CD14-positive monocyte (primary cell): ENCODE measurements at regions not wholly inside any gene's neighbourhood (a gene's known extent, or its start where the extent isn't known, plus 50 kb on each side); places are given as distances from the start of the nearest gene placed in this dataset.

ENCODE experiments used
- DNase-seq, 3 donors: peaks; one replicate each; pipeline ENCODE4 v3.0.0-alpha.2; 2011 to 2022
- H2AFZ ChIP-seq: 2 replicates; pipeline ENCODE4 v1.6.0; 2012; ENCODE audit warnings: mild to moderate bottlenecking, low read depth, low read length, inconsistent platforms; ENCODE audit not compliant: insufficient read depth, poor library complexity, severe bottlenecking
- H3K27ac ChIP-seq, 2 donors: 1 replicate in 1 of 2; 2 replicates in 1 of 2; pipeline ENCODE4 v1.5.1; 2012 to 2013; ENCODE audit warnings: low read length in 2 of 2, control low read depth in 1 of 2, inconsistent platforms in 1 of 2, low read depth in 1 of 2, mild to moderate bottlenecking in 1 of 2
- H3K27me3 ChIP-seq, 2 donors: one replicate each; pipeline versions ENCODE4 v1.6.0 to v1.6.1; 2011 to 2013; ENCODE audit warnings: low read length in 2 of 2; ENCODE audit not compliant: control insufficient read depth in 2 of 2, insufficient read depth in 2 of 2
- H3K36me3 ChIP-seq, 2 donors: replicated peaks in 1 of 2; 1 replicate in 1 of 2; 2 replicates in 1 of 2; pipeline versions ENCODE4 v1.5.1 to v1.6.1; 2012 to 2013; ENCODE audit warnings: low read length in 2 of 2, control low read depth in 1 of 2, inconsistent platforms in 1 of 2, mild to moderate bottlenecking in 1 of 2; ENCODE audit not compliant: insufficient read depth in 2 of 2, control insufficient read depth in 1 of 2
- H3K4me1 ChIP-seq, 2 donors: 1 replicate in 1 of 2; 2 replicates in 1 of 2; pipeline versions ENCODE4 v1.5.1 to v1.6.1; 2012 to 2013; ENCODE audit warnings: low read length in 2 of 2, control low read depth in 1 of 2, inconsistent platforms in 1 of 2, mild to moderate bottlenecking in 1 of 2, moderate library complexity in 1 of 2; ENCODE audit not compliant: insufficient read depth in 2 of 2, control insufficient read depth in 1 of 2
- H3K4me2 ChIP-seq: replicated peaks from 2 replicates; pipeline ENCODE3; 2012; ENCODE audit warnings: low read length, moderate library complexity, mild to moderate bottlenecking; ENCODE audit not compliant: poor library complexity, severe bottlenecking; ENCODE audit errors: extremely low read depth
- H3K4me3 ChIP-seq, 3 experiments: fragments of 200-600 bp in 1 of 3; sonication (generic) in 1 of 3; replicated peaks in 1 of 3; 1 replicate in 2 of 3; 2 replicates in 1 of 3; pipeline ENCODE4 v1.5.1; 2011 to 2013; ENCODE audit warnings: low read length in 3 of 3, mild to moderate bottlenecking in 3 of 3, control low read depth in 2 of 3, low read depth in 2 of 3, inconsistent platforms in 1 of 3, moderate library complexity in 1 of 3
- H3K79me2 ChIP-seq: 2 replicates; pipeline ENCODE4 v1.6.0; 2012; ENCODE audit warnings: mild to moderate bottlenecking, control low read depth, inconsistent platforms, low read length, moderate library complexity; ENCODE audit not compliant: insufficient read depth
- H3K9ac ChIP-seq: 2 replicates; pipeline ENCODE4 v1.6.0; 2017; ENCODE audit warnings: low read length, mild to moderate bottlenecking; ENCODE audit not compliant: insufficient read depth, poor library complexity, severe bottlenecking
- H3K9me3 ChIP-seq, 2 donors: replicated peaks in 1 of 2; 1 replicate in 1 of 2; 2 replicates in 1 of 2; pipeline versions ENCODE4 v1.5.1 to v1.6.1; 2012 to 2013; ENCODE audit warnings: low read length in 2 of 2, control low read depth in 1 of 2; ENCODE audit not compliant: control insufficient read depth in 1 of 2, insufficient read depth in 1 of 2
- H4K20me1 ChIP-seq: 2 replicates; pipeline ENCODE4 v1.6.0; 2012; ENCODE audit warnings: mild to moderate bottlenecking, low read length, control low read depth, moderate library complexity; ENCODE audit not compliant: insufficient read depth
- H3K27ac Mint-ChIP-seq, 7 donors: one replicate each; pipeline ENCODE4 v1.8.0; 2020; ENCODE audit warnings: mild to moderate bottlenecking in 7 of 7, mixed read lengths in 7 of 7, moderate library complexity in 6 of 7, inconsistent platforms in 2 of 7
- H3K27me3 Mint-ChIP-seq, 3 donors: one replicate each; pipeline ENCODE4 v1.8.0; 2021 to 2022; ENCODE audit warnings: low read depth in 3 of 3, mild to moderate bottlenecking in 3 of 3, mixed read lengths in 3 of 3, moderate library complexity in 3 of 3, inconsistent platforms in 1 of 3
- H3K36me3 Mint-ChIP-seq, 2 donors: one replicate each; pipeline ENCODE4 v1.8.0; 2020; ENCODE audit warnings: mixed read lengths in 2 of 2, inconsistent platforms in 1 of 2, mild to moderate bottlenecking in 1 of 2
- H3K4me1 Mint-ChIP-seq: one replicate; pipeline ENCODE4 v1.8.0; 2020; ENCODE audit warnings: mild to moderate bottlenecking, mixed read lengths
- H3K4me3 Mint-ChIP-seq, 2 donors: one replicate each; pipeline ENCODE4 v1.8.0; 2020; ENCODE audit warnings: mild to moderate bottlenecking in 2 of 2, mixed read lengths in 2 of 2, moderate library complexity in 1 of 2
- H3K9me3 Mint-ChIP-seq, 7 donors: one replicate each; pipeline ENCODE4 v1.8.0; 2020 to 2022; ENCODE audit warnings: mixed read lengths in 7 of 7, mild to moderate bottlenecking in 6 of 7, moderate library complexity in 6 of 7, inconsistent platforms in 2 of 7
- CTCF ChIP-seq: fragments of 200-600 bp; IDR thresholded peaks from one replicate; pipeline ENCODE4 v1.8.0; 2022; ENCODE audit warnings: antibody characterized with exemption, mild to moderate bottlenecking
- WGBS: methylation state at CpG from one replicate; pipeline ENCODE4 v1.1.5; 2013; ENCODE audit warnings: missing lambda C conversion rate; ENCODE audit not compliant: insufficient coverage; 5-methylcytosine and 5-hydroxymethylcytosine counted together
- intact Hi-C, 2 donors: fragments of 100-400 bp; cut with micrococcal nuclease; formaldehyde crosslinking; loops; one replicate each; pipeline versions ENCODE4 v1.15.0 to v1.15.1; 2023

GRCh38 chr2:17289669-17290068, 228.6 kb downstream of the RAD51AP2 start:
- Histone ChIP-seq H3K36me3 (no peaks in the 10 kb centered on the region), H2AFZ (no peak overlapping the region), H3K4me2 (no peak overlapping the region), H4K20me1 (no peaks in the 10 kb centered on the region), H3K27ac (no peak overlapping the region), H3K9ac (no peak overlapping the region), H3K4me1 (no peaks in the 10 kb centered on the region), H3K4me3 (no peak overlapping the region), H3K79me2 (no peaks in the 10 kb centered on the region), H3K27me3 (no peaks in the 10 kb centered on the region), H3K9me3 (no peaks in the 10 kb centered on the region)
- H3K4me3 Mint-ChIP-seq: no peak overlapping the region
- H3K27ac Mint-ChIP-seq: no peak overlapping the region
- no peak for TF ChIP-seq CTCF
- no peak for DNase-seq
- intact Hi-C loops: no loop called here
- peaks cover 0 to 2% (median 0%) of the 10 kb centered on the region in 7 donors for H3K9me3 Mint-ChIP-seq
- no CpG with 5 or more reads among the region's 3 CpGs for WGBS
- no peaks in the 10 kb centered on the region for H3K4me1 Mint-ChIP-seq
- no peaks in the 10 kb centered on the region for H3K36me3 Mint-ChIP-seq
- H3K27me3 Mint-ChIP-seq: peaks cover 0 to 3% (median 0%) of the 10 kb centered on the region in 3 donors

GRCh38 chr2:17287183-17287582, 231.1 kb downstream of the RAD51AP2 start:
- Mint-ChIP-seq H3K9me3 (peaks cover 0 to 2% (median 0%) of the 10 kb centered on the region in 7 donors), H3K27me3 (peaks cover 0 to 3% (median 0%) of the 10 kb centered on the region in 3 donors), H3K27ac (no peak overlapping the region)

More at GRCh38 chr2:17287183-17287582, 231.1 kb downstream of the RAD51AP2 start:
- Histone ChIP-seq H3K4me3 (no peak overlapping the region), H3K9me3 (no peaks in the 10 kb centered on the region), H4K20me1 (no peaks in the 10 kb centered on the region), H3K4me1 (no peaks in the 10 kb centered on the region), H3K27me3 (no peaks in the 10 kb centered on the region), H3K36me3 (no peaks in the 10 kb centered on the region), H3K79me2 (no peaks in the 10 kb centered on the region), H3K27ac (no peak overlapping the region), H3K4me2 (no peak overlapping the region), H2AFZ (no peak overlapping the region), H3K9ac (no peak overlapping the region)
- no peak for TF ChIP-seq CTCF
- no peaks in the 10 kb centered on the region for H3K36me3 Mint-ChIP-seq
- no peak overlapping the region for H3K4me3 Mint-ChIP-seq
- no peaks in the 10 kb centered on the region for H3K4me1 Mint-ChIP-seq
- no peak for DNase-seq
- no CpG with 5 or more reads among the region's 1 CpG for WGBS
- intact Hi-C loops: no loop called here
